ENCODE measurements at regions not wholly inside any gene's neighbourhood (a gene's known extent, or its start where the extent isn't known, plus 50 kb on each side); places are given as distances from the start of the nearest gene placed in this dataset.
A peak's percentile ranks its signal among the peaks of the same experiment; 100 is the strongest.

- DNase-seq: peak; percentile 62
Measured at GRCh38 chr2:204110338-204110741, 173.8 kb downstream of the ICOS start.

GRCh38 chr2:204110751-204111516 lies 174.4 kb downstream of the ICOS start:
- no peak for DNase-seq

GRCh38 chr2:204112084-204112770 lies 175.7 kb downstream of the ICOS start:
- no peak for DNase-seq

- DNase-seq: no peak
Measured at GRCh38 chr2:204114295-204115136, 178.0 kb downstream of the ICOS start.

- no peak for DNase-seq
Measured at GRCh38 chr2:204115137-204116056, 178.8 kb downstream of the ICOS start.

- peak; percentile 44 for DNase-seq
Measured at GRCh38 chr2:204116159-204116792, 179.7 kb downstream of the ICOS start.

- no peak for DNase-seq
Measured at GRCh38 chr2:204122425-204122824, 185.9 kb downstream of the ICOS start.

- DNase-seq: no peak
Measured at GRCh38 chr2:204124140-204124750, 187.7 kb downstream of the ICOS start.

- no peak for DNase-seq
Measured at GRCh38 chr2:204126705-204127104, 190.1 kb downstream of the ICOS start.

GRCh38 chr2:204127238-204127637 lies 190.7 kb downstream of the ICOS start:
- DNase-seq: no peak

GRCh38 chr2:204129591-204130294 lies 193.2 kb downstream of the ICOS start:
- no peak for DNase-seq

GRCh38 chr2:204131621-204132020 lies 195.1 kb downstream of the ICOS start:
- no peak for DNase-seq

- no peak for DNase-seq
Measured at GRCh38 chr2:204133476-204133875, 196.9 kb downstream of the ICOS start.

- no peak for DNase-seq
Measured at GRCh38 chr2:204134421-204134820, 197.9 kb downstream of the ICOS start.

- DNase-seq: no peak
Measured at GRCh38 chr2:204135752-204136151, 199.2 kb downstream of the ICOS start.

GRCh38 chr2:204138206-204138605 lies 201.6 kb downstream of the ICOS start:
- no peak for DNase-seq

- no peak for DNase-seq
Measured at GRCh38 chr2:204140246-204140645, 203.7 kb downstream of the ICOS start.

- no peak for DNase-seq
Measured at GRCh38 chr2:204143216-204144014, 206.9 kb downstream of the ICOS start.

- no peak for DNase-seq
Measured at GRCh38 chr2:204144492-204144891, 207.9 kb downstream of the ICOS start.

- DNase-seq: peak; percentile 85
Measured at GRCh38 chr2:204145263-204145751, 208.7 kb downstream of the ICOS start.

Measured in femur (tissue), 1 donor.